Parathyroid adenoma (tissue), 2 donors: ENCODE measurements at regions not wholly inside any gene's neighbourhood (a gene's known extent, or its start where the extent isn't known, plus 50 kb on each side); places are given as distances from the start of the nearest gene placed in this dataset.

ENCODE experiments used
- H2AFZ ChIP-seq: fragments of 300-600 bp; sonication (generic); one replicate; pipeline ENCODE4 v1.7.0; 2017; ENCODE audit warnings: antibody characterized with exemption, mild to moderate bottlenecking
- H3K27ac ChIP-seq: fragments of 300-600 bp; sonication (generic); one replicate; pipeline ENCODE4 v1.7.0; 2017
- H3K27me3 ChIP-seq: fragments of 300-600 bp; sonication (generic); one replicate; pipeline ENCODE4 v1.7.0; 2017; ENCODE audit warnings: low read length; ENCODE audit not compliant: control insufficient read depth, insufficient read depth
- H3K36me3 ChIP-seq: fragments of 300-600 bp; sonication (generic); one replicate; pipeline ENCODE4 v1.7.0; 2017; ENCODE audit warnings: low read length; ENCODE audit not compliant: control insufficient read depth, insufficient read depth
- H3K4me1 ChIP-seq: fragments of 300-600 bp; sonication (generic); one replicate; pipeline ENCODE4 v1.7.0; 2017; ENCODE audit warnings: control low read depth
- H3K4me2 ChIP-seq: fragments of 300-600 bp; sonication (generic); one replicate; pipeline ENCODE4 v1.7.0; 2017; ENCODE audit warnings: low read length
- H3K4me3 ChIP-seq: fragments of 300-600 bp; sonication (generic); one replicate; pipeline ENCODE4 v1.7.0; 2017; ENCODE audit warnings: low read depth, low read length
- H3K79me2 ChIP-seq: fragments of 300-600 bp; sonication (generic); one replicate; pipeline ENCODE4 v1.7.0; 2017; ENCODE audit warnings: control low read depth
- H3K9ac ChIP-seq: fragments of 300-600 bp; sonication (generic); one replicate; pipeline ENCODE4 v1.7.0; 2017; ENCODE audit warnings: mild to moderate bottlenecking
- H3K9me3 ChIP-seq: fragments of 300-600 bp; sonication (generic); one replicate; pipeline ENCODE4 v1.7.0; 2017; ENCODE audit warnings: low read length; ENCODE audit not compliant: control insufficient read depth
- TF ChIP-seq, protein P1 (sequence below): fragments of 300-600 bp; sonication (generic); IDR thresholded peaks from one replicate; pipeline ENCODE4 v1.7.0; 2017; ENCODE audit warnings: antibody characterized with exemption, mild to moderate bottlenecking
- donor health status: primary hyperparathyroidism.

- Histone ChIP-seq H3K27me3 (no peaks in the 10 kb centered on the region), H3K4me1 (no peaks in the 10 kb centered on the region), H3K79me2 (no peaks in the 10 kb centered on the region), H3K4me3 (no peak overlapping the region), H3K9me3 (no peaks in the 10 kb centered on the region), H3K4me2 (no peak overlapping the region), H2AFZ (no peak overlapping the region), H3K9ac (no peak overlapping the region), H3K27ac (no peak overlapping the region), H3K36me3 (no peaks in the 10 kb centered on the region)
- TF ChIP-seq, protein P1, sequence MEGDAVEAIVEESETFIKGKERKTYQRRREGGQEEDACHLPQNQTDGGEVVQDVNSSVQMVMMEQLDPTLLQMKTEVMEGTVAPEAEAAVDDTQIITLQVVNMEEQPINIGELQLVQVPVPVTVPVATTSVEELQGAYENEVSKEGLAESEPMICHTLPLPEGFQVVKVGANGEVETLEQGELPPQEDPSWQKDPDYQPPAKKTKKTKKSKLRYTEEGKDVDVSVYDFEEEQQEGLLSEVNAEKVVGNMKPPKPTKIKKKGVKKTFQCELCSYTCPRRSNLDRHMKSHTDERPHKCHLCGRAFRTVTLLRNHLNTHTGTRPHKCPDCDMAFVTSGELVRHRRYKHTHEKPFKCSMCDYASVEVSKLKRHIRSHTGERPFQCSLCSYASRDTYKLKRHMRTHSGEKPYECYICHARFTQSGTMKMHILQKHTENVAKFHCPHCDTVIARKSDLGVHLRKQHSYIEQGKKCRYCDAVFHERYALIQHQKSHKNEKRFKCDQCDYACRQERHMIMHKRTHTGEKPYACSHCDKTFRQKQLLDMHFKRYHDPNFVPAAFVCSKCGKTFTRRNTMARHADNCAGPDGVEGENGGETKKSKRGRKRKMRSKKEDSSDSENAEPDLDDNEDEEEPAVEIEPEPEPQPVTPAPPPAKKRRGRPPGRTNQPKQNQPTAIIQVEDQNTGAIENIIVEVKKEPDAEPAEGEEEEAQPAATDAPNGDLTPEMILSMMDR = no peak
Observed at GRCh38 chr5:129361441-129362025, 98.6 kb upstream of the ADAMTS19 start.

DNA sequence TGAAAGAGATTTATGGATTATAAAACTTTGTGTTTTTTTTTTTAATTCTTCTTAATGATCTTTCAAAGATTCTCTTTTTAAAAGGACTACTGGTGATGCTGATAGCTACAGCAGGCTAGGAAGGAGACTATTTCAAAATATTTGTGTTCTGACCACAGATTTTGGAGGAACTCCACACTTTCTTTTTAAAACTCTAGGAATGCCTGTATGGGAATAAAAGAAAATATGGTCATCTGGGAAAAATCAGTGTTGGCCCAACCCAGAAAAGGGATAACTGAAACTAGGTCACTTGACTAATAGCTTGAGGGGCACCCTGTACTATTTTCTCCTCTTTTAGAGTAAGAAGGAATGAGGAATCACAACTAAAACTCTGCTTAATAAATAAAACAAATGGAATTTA lies 97.6 kb upstream of the ADAMTS19 start:
- H3K27ac ChIP-seq = no peak overlapping the region
- H2AFZ ChIP-seq = no peak overlapping the region
- no peak overlapping the region for H3K4me3 ChIP-seq
- H3K36me3 ChIP-seq = no peaks in the 10 kb centered on the region
- TF ChIP-seq, protein P1 = no peak
- H3K9me3 ChIP-seq = no peaks in the 10 kb centered on the region
- H3K79me2 ChIP-seq = no peaks in the 10 kb centered on the region
- no peaks in the 10 kb centered on the region for H3K4me1 ChIP-seq
- no peak overlapping the region for H3K9ac ChIP-seq
- H3K4me2 ChIP-seq = no peak overlapping the region
- H3K27me3 ChIP-seq = no peaks in the 10 kb centered on the region

DNA sequence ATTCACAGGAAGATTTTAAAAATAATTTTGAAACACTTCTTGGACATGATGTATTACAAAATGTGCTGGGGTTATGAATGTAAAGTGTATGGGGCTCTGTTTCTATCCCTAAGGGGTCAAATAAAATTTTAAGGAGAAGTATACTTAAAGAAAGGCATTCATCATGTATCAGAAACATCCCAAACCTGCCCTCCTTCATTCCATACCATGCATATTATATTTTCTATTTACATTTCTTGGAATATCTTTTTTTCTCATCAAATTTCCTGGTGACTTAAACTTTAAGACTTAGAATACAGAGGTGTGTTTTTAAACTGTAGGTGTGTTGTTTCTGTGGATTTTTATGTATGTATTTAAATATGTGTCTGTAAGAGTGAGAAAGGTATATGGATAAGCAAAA lies 96.1 kb upstream of the ADAMTS19 start:
- H2AFZ ChIP-seq = no peak overlapping the region
- no peak overlapping the region for H3K27ac ChIP-seq
- no peaks in the 10 kb centered on the region for H3K27me3 ChIP-seq
- H3K9ac ChIP-seq = no peak overlapping the region
- no peaks in the 10 kb centered on the region for H3K36me3 ChIP-seq
- no peaks in the 10 kb centered on the region for H3K79me2 ChIP-seq
- TF ChIP-seq, protein P1 = no peak
- no peak overlapping the region for H3K4me2 ChIP-seq
- H3K4me1 ChIP-seq = no peaks in the 10 kb centered on the region
- no peaks in the 10 kb centered on the region for H3K9me3 ChIP-seq
- H3K4me3 ChIP-seq = no peak overlapping the region

DNA sequence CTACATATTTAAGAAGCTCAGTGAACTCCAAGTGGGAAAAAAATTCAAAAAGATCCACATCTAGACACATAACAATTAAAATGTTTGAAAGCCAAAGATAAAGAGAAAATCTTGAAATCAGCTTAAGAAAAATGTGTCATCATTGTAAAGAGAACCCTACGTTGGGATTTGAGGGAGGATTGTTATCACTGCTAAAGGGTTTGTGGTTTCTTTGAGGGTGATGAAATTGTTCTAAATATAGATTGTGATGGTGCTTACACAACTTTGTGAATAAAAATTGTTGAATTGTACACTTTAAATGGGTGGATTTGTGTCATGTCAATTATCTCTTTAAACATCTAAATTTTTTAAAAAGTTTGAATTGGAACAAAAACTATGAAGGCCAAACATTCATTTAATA lies 92.2 kb upstream of the ADAMTS19 start:
- Histone ChIP-seq H3K9me3 (no peaks in the 10 kb centered on the region), H3K9ac (no peak overlapping the region), H3K79me2 (no peaks in the 10 kb centered on the region), H3K27ac (no peak overlapping the region), H3K4me3 (no peak overlapping the region), H2AFZ (no peak overlapping the region), H3K4me2 (no peak overlapping the region), H3K27me3 (no peaks in the 10 kb centered on the region), H3K4me1 (no peaks in the 10 kb centered on the region), H3K36me3 (no peaks in the 10 kb centered on the region)
- TF ChIP-seq, protein P1 = no peak

DNA sequence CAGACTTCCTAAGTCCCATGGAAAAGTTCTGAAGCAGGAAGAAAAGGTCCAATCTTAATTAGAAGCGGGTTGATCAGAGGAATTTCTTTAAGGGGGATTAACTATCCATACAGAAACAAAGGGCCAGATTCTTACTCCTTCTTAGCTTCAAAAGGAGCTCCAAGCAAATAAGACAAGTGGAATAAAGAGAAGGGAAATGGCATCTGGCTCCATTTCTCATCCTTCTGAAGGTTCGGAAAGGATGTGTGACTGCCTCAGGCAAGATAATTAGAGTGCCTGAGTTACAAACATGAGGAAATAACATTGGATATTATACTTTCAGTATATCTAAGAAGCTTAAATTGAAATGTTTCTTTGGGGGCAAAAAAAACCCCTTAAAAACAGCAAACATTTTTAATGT lies 88.1 kb upstream of the ADAMTS19 start:
- Histone ChIP-seq H3K36me3 (no peaks in the 10 kb centered on the region), H2AFZ (no peak overlapping the region), H3K79me2 (no peaks in the 10 kb centered on the region), H3K4me2 (no peak overlapping the region), H3K27me3 (no peaks in the 10 kb centered on the region), H3K27ac (no peak overlapping the region), H3K4me1 (no peaks in the 10 kb centered on the region), H3K9ac (no peak overlapping the region), H3K4me3 (no peak overlapping the region), H3K9me3 (no peaks in the 10 kb centered on the region)
- TF ChIP-seq, protein P1 = no peak
